ENCODE measurements at regions not wholly inside any gene's neighbourhood (a gene's known extent, or its start where the extent isn't known, plus 50 kb on each side); places are given as distances from the start of the nearest gene placed in this dataset.

GRCh38 chr11:112477152-112477551 lies 216.5 kb upstream of the PLET1 start:
- TF ChIP-seq POLR2AphosphoS5 (IDR thresholded peaks at IDR 0.05; ENCODE audit: insufficient read depth in 1 of 2, low read depth in 1 of 2), result no peak
- TF ChIP-seq, protein P1, sequence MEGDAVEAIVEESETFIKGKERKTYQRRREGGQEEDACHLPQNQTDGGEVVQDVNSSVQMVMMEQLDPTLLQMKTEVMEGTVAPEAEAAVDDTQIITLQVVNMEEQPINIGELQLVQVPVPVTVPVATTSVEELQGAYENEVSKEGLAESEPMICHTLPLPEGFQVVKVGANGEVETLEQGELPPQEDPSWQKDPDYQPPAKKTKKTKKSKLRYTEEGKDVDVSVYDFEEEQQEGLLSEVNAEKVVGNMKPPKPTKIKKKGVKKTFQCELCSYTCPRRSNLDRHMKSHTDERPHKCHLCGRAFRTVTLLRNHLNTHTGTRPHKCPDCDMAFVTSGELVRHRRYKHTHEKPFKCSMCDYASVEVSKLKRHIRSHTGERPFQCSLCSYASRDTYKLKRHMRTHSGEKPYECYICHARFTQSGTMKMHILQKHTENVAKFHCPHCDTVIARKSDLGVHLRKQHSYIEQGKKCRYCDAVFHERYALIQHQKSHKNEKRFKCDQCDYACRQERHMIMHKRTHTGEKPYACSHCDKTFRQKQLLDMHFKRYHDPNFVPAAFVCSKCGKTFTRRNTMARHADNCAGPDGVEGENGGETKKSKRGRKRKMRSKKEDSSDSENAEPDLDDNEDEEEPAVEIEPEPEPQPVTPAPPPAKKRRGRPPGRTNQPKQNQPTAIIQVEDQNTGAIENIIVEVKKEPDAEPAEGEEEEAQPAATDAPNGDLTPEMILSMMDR (IDR thresholded peaks at IDR 0.05), result no peak

All from vagina (tissue), 2 donors.